Erythroblast (primary cell): ENCODE measurements at regions not wholly inside any gene's neighbourhood (a gene's known extent, or its start where the extent isn't known, plus 50 kb on each side); places are given as distances from the start of the nearest gene placed in this dataset.

ENCODE experiments used
- DNase-seq, 2 experiments: peaks; one replicate each; lab custom pipeline; 2025; lab: John Stamatoyannopoulos, UW
- GATA1 ChIP-seq: IDR thresholded peaks from 2 replicates; pipeline ENCODE4 v1.6.1; 2011; ENCODE audit warnings: low read depth, mild to moderate bottlenecking, control low read depth, low read length, moderate library complexity
- POLR2A ChIP-seq: IDR thresholded peaks from 2 replicates; pipeline ENCODE4 v1.6.1; 2011; ENCODE audit warnings: mild to moderate bottlenecking, low read length

DNA sequence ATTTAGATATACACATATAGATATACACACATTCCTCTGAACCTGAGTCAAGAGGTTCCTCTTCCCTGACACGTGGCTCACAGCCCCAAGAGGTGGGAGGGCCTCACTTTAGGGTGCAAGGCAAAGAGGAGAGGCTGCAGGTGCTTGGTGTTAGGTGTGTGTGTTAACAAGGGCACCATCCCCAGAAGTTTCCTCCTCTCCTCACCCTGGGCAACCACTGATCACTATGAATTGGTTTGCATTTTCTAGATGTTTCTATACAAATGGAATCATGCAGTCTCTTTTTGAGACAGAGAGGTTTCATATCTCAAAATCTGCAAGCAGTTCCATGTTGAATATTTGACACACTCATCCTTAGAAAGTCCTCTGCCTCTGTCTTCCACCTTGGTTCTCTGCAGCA, 120.9 kb upstream of the NECTIN1 start:
- TF ChIP-seq POLR2A: no peak
- TF ChIP-seq GATA1: no peak

DNA sequence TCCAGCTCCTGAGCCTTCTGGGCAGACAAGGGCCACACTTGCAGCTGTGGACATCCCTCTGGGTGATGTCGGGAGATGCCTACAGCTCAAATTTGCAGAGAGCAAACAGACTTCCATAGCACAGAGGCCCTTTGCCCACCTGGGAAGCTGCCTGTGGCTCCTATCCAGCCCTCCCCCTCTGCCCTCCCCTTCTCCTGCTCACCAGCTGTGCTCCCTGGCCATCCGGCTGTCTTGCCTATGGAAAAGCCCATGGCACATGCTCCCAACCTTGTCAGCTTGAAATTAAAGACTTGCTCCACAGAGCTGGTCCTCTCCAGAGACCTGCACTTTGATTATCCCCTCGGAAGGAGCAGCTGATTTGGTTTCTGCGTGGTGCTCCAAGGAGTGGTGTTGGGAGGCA, 118.9 kb upstream of the NECTIN1 start:
- DNase-seq: no peak
- TF ChIP-seq GATA1 (no peak), POLR2A (no peak)

More for the DNA sequence above, 120.9 kb upstream of the NECTIN1 start:
- no peak for DNase-seq

DNA sequence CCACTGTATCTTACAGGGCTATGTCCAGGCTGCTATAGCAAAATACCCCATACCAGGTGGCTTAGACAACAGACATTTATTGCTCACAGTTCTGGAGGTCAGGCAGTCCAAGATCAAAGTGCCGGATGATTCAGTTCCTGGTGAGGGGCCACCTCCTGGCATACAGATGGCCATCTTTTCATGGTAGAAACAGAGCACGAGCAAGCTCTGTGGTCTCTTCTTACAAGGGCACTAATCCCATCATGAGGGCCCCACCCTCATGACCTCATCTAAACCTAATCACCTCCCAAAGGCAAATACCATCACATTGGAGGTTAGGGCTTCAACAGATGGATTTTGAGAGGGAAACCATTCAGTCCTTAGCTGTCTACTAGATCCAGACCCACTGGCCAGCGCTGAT, 117.4 kb upstream of the NECTIN1 start:
- DNase-seq: no peak
- TF ChIP-seq POLR2A: no peak
- no peak for TF ChIP-seq GATA1

DNA sequence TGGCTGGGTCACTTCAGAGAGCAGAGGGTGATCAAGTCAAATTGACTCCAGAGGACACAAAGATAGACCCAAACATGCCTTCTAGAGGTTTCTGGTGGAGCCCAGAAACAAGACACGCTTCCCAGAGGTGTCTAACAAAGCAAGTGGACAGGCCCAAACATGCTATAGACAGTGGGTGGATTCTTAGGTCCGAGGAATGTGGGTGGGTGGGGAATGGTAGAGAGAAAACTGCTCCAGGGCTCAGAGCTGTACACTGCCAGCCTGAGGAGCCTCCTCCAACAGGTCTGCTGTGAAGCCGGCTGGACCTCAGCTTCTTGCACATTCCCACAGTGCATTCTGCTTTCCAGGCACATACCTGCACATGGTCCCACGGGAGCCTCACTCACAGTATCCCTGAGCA, 116.8 kb upstream of the NECTIN1 start:
- TF ChIP-seq POLR2A (no peak), GATA1 (no peak)
- no peak for DNase-seq

DNA sequence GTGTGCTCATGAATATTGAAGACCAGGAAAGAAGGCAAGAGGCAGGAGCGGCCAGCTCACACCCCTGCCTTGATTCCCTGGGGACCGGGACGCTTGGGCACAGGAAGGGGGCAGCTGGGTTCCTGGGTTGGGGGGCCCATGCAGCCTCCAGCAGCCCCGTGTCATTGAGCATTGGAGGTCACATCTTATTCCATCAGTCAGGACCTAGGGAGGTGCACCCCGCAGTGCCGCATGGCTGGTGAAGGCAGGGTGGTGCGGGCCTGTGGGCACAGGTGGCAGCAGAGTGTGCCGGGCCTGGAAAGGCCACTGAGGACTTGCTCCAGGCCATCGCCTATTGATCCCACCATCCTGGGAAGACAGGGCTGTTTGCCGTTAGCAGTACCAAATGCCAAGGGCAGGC, 116.3 kb upstream of the NECTIN1 start:
- DNase-seq: no peak
- TF ChIP-seq GATA1: no peak
- TF ChIP-seq POLR2A: no peak

DNA sequence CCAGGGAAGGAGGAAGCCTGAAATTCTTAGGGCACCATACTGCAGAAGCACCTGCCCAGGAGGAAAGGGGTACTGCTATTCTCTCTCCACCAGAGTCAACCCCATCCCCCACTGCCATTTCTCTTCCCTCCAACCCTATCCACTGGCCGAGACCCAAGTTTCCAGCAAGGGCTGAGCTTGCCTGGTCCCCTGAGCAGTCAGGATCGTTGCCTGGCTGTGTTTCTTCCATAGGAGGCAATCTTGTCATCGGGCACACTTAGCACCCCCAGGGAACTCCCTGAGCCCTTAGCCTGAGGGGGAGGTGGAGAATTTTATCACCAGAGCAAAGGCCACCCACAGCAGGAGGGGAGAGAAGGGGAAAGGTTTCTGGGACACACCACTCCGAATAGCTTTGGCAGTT, 115.8 kb upstream of the NECTIN1 start:
- TF ChIP-seq GATA1 (no peak), POLR2A (no peak)
- DNase-seq: no peak

DNA sequence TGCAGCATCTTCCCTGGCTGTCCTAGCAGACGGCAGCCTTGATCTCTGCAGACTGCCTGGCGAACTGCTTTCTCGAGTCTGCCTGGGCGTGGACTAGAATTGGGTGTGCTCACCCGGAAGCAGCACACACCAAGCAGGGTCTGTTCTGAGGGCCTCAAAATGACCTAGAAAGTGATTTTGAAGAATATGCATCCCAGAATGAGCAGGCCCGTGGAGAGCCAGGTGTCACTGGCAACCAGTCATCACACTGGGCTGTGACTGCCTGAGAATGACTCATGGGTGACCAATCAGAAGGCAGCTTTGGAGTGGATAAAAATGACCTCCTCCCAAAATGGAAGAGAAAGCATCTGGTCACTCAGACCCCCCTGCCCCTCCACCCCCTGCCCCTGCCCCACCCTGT, 114.9 kb upstream of the NECTIN1 start:
- no peak for DNase-seq
- TF ChIP-seq GATA1: no peak
- TF ChIP-seq POLR2A: no peak

DNA sequence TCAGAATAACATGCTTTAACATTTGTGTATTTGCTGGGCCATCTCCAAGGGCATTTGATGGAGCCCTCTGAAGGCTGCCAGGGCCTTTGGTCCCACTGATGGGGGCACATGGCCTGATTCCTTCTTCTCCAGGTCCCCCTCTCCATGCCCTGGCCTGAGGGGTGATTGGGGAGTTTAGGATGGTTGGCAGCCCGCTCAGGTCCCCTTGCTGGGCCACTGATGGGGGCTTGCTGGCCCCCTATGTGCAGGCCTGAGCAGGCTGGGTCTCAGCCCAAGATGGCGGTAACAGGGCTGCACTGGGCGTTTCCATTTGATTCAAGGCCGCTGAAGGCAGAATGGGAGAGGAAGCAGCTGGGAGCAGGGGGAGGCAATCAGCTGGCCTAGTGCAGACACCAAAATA, 113.7 kb upstream of the NECTIN1 start:
- DNase-seq: no peak
- no peak for TF ChIP-seq GATA1
- TF ChIP-seq POLR2A: no peak

DNA sequence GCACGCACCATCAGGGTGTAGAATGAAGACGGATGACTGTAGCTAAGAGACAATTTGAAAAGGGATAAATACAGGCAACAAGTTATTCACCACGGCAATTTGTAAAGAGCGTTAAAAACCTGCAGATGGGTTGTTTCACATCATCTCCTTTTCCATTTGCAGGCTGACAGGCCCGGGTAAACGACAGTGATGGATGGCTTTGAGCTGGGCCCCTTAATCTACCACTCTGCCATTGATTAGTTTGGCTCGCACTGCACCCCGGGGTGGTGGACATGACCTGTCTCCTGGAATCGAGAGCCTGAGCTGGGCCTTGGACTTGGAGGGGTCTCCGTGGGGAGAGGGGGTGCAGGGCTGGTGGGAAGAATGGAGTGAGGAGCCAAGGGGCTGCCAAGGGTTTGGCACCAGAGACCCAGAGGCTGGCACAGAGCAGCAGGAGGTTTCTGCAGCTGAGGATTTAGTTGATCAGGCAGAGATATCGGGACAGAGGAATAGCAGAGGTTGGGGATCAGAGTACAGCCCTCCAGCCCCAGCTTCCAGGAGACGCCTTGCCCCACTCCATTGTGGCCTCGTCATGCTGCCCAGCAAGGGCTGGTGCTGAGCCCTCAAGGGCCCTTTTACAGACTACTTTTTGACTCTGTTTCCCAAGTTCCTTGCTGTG, 110.6 kb upstream of the NECTIN1 start:
- no peak for DNase-seq

DNA sequence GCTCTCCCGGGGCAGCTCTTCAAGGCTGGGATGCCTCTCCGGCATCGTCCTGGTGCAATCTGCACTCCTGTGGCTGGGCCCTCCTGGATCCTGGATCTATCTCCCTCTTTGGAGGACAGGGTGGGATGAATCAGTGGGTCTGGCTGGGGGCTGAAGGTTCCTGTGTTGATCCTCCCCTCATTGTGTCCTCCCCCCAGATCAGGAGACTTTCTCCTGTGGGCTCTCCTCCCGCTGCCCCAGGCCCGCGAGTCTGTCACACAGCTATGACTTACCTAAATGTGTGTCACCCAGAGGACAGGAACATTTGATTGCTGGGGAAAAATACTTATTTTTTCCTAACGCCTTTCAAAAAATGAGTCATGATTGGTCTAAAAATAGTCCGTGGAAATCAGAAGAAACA, 106.8 kb upstream of the NECTIN1 start:
- TF ChIP-seq GATA1 (no peak), POLR2A (no peak)
- no peak for DNase-seq

More for the DNA sequence above, 110.6 kb upstream of the NECTIN1 start:
- no peak for TF ChIP-seq GATA1

DNA sequence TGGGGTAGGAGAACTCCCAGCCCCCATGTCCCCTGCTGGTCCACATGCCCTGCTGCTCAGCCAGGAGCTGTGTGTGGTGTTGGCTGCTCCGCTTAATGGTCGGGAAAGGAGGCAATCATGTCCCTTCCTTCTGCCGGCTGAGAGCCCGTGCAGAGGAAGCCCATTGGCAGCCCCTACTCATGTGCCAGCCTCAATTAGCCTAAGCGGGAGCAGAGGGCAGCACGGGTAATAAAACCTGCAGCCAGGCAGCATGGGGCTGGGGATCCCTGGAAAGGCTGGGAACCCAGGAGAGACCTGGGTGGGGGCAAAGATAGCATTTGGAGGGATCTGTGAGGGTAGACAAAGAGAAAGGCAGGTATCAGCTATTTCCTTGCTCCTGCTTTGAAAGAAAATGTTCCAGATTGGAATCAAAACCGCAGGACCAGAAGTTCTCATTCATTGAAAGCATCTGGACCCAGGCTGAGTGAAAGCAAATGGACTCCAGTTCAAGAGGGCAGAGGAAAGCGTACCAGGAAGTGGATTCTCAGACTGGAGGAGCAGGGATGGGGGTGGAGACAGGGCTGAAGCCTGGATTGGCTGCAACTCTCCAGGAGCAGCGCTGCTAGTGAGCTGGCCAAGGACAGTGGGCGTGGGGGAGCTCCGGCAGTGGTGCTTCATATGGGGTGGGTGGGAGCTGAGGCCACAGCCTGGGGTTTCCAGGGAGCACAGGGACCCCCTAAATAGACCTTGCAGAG, 103.4 kb upstream of the NECTIN1 start:
- no peak for DNase-seq
- TF ChIP-seq GATA1: no peak
- TF ChIP-seq POLR2A: no peak

DNA sequence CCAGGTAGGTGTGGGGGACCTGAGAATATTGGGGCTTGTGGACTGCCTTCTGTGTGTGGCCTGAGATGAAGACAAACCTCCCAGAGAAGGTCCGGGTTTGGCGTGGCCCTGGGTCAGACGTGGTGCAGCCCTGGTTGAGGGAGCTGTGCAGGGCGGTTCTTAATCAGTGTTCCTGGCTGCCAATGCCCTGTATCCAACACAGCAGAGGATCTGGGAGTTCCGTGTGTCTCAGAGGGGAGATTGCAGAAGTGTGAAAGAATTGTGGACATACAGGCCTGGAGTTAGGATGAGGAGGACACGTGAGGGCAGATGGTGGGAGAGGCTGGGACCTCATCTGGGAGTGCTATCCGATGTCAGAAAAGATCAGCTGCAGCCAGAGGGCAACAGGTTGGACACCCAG, 102.0 kb upstream of the NECTIN1 start:
- TF ChIP-seq GATA1 (no peak), POLR2A (no peak)

DNA sequence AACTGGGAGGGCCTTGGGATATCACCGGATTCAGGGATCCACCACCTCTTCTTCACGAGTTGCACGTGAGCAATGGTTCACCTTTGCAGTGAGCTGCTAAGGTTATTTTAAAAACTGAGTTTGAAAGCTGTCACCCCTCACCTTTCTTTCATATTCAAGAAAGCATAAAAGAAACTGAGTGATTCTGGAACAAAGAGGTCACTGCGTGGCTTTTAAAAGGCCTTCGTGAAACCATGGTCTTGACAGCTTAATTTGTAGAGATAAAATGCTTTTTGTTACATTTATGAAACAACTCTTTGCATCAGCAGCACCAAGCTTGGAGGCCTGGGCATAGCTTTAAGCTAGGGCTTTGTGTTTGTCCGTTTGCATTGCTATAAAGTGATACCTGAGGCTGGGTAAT, 101.4 kb upstream of the NECTIN1 start:
- DNase-seq: no peak
- TF ChIP-seq GATA1 (no peak), POLR2A (no peak)

More for the DNA sequence above, 102.0 kb upstream of the NECTIN1 start:
- no peak for DNase-seq

DNA sequence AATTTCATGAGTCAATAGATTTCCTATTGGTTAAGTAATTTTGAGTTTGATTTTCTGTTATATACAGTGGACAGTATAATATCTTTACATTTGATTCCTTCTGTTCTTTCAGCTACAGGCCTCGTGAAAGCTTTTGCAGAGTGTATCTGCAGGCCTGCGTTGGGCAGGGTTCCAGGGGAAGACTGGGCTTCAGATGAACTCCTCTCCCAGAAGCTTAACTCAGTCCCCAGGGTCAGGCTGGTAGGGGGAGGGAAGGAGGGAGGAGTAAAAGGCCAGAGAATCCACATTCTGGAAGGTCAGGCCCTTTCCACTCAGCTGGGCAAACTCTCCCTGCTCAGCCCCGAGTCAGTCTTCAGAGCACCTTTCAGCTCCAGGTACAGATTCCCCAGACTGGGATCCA, 100.4 kb upstream of the NECTIN1 start:
- DNase-seq: no peak
- no peak for TF ChIP-seq POLR2A
- TF ChIP-seq GATA1: no peak

DNA sequence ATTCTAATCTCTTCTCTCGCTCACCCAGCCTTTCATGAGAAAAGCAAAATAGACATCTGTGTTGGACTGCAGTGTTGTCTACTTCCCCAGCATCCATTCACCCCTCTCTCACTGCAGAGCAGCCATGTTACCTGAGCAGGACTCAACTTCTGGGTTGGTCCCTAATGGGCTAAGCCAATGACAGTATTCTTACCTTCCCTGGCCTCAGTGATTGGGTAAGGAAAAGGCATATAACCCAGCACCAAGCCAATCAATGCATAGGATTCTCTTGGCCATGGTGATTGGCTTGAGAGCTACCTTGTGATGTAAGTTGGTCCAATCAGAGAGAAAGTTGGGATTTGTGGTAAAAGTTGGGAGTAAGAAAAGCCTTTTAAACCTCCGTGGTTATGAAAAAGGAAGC, 99.8 kb upstream of the NECTIN1 start:
- TF ChIP-seq POLR2A (no peak), GATA1 (no peak)
- DNase-seq: no peak
